ENCODE measurements at regions not wholly inside any gene's neighbourhood (a gene's known extent, or its start where the extent isn't known, plus 50 kb on each side); places are given as distances from the start of the nearest gene placed in this dataset.
A peak's percentile ranks its signal among the peaks of the same experiment; 100 is the strongest.
"Not testable (repeated sequence)": the region's sequence is repeated elsewhere in the genome, so short reads cannot be mapped to it uniquely, and the experiment has no call there.

GRCh38 chr2:54031288-54031687 lies 60.5 kb upstream of the PSME4 start:
- not testable (repeated sequence) for DNase-seq

DNA sequence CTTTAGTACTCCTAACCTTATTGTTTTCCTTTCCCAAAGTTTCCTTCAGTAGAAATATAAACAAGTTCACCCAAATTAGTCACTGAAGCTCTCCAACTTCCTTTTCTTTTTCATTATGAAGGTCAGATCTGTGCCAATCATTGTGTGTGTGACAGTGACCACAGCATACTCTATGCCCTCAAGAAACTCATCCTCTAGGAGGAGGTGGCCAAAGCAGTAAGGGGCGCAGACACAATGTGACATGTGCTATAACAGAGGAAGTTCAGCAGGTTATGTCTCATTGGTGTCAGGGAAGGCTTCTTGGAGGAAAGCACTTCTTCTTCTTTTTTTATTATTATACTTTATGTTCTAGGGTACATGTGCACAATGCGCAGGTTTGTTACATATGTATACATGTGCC lies 60.0 kb upstream of the PSME4 start:
- DNase-seq: no peak

DNA sequence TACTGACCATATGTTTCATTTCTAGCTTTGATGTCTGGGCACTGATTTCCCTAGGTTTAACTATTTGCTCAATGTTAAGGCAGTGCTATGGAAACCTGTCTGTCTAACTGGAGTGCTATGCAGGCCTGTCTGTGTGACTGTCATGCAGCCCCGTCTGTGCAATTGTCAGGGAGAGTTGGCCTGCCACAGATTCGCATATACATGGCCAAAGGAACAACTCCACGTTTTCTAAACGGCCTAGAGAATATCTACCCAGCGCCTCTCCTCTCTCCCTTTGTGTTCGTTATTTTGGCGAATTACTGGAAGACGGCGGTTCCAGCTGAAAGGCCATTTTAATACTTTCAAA lies 59.6 kb upstream of the PSME4 start:
- DNase-seq: no peak

- DNase-seq: peak; percentile 59
Measured at GRCh38 chr2:54029721-54030395, 59.1 kb upstream of the PSME4 start.

GRCh38 chr2:54025463-54026075 lies 54.8 kb upstream of the PSME4 start:
- DNase-seq: not testable (repeated sequence)

DNA sequence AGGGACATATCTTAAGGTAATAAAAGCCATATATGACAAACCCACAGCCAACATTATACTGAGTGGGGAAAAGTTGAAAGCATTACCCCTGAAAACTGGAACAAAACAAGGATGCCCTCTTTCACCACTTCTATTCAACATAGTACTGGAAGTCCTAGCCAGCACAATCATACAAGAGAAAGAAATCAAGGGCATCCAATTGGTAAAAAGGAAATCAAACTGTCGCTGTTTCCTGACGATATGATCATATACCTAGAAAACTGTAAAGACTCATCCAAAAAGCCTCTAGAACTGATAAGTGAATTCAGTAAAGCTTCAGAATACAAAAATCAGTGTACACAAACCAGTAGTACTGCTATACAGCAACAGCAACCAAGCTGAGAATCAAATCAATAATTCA lies 53.8 kb upstream of the PSME4 start:
- no peak for DNase-seq

GRCh38 chr2:54021702-54022101 lies 50.9 kb upstream of the PSME4 start:
- DNase-seq: no peak

GRCh38 chr2:54020793-54021414 lies 50.1 kb upstream of the PSME4 start:
- DNase-seq: no peak
